CD14-positive monocyte (primary cell): ENCODE measurements at regions not wholly inside any gene's neighbourhood (a gene's known extent, or its start where the extent isn't known, plus 50 kb on each side); places are given as distances from the start of the nearest gene placed in this dataset.

Experiments
- DNase-seq, 3 donors: peaks; one replicate each; pipeline ENCODE4 v3.0.0-alpha.2; 2011 to 2022
- H2AFZ ChIP-seq: 2 replicates; pipeline ENCODE4 v1.6.0; 2012; ENCODE audit warnings: mild to moderate bottlenecking, low read depth, low read length, inconsistent platforms; ENCODE audit not compliant: insufficient read depth, poor library complexity, severe bottlenecking
- H3K27ac ChIP-seq, 2 donors: 1 replicate in 1 of 2; 2 replicates in 1 of 2; pipeline ENCODE4 v1.5.1; 2012 to 2013; ENCODE audit warnings: low read length in 2 of 2, control low read depth in 1 of 2, inconsistent platforms in 1 of 2, low read depth in 1 of 2, mild to moderate bottlenecking in 1 of 2
- H3K27me3 ChIP-seq, 2 donors: one replicate each; pipeline versions ENCODE4 v1.6.0 to v1.6.1; 2011 to 2013; ENCODE audit warnings: low read length in 2 of 2; ENCODE audit not compliant: control insufficient read depth in 2 of 2, insufficient read depth in 2 of 2
- H3K36me3 ChIP-seq, 2 donors: replicated peaks in 1 of 2; 1 replicate in 1 of 2; 2 replicates in 1 of 2; pipeline versions ENCODE4 v1.5.1 to v1.6.1; 2012 to 2013; ENCODE audit warnings: low read length in 2 of 2, control low read depth in 1 of 2, inconsistent platforms in 1 of 2, mild to moderate bottlenecking in 1 of 2; ENCODE audit not compliant: insufficient read depth in 2 of 2, control insufficient read depth in 1 of 2
- H3K4me1 ChIP-seq, 2 donors: 1 replicate in 1 of 2; 2 replicates in 1 of 2; pipeline versions ENCODE4 v1.5.1 to v1.6.1; 2012 to 2013; ENCODE audit warnings: low read length in 2 of 2, control low read depth in 1 of 2, inconsistent platforms in 1 of 2, mild to moderate bottlenecking in 1 of 2, moderate library complexity in 1 of 2; ENCODE audit not compliant: insufficient read depth in 2 of 2, control insufficient read depth in 1 of 2
- H3K4me2 ChIP-seq: replicated peaks from 2 replicates; pipeline ENCODE3; 2012; ENCODE audit warnings: low read length, moderate library complexity, mild to moderate bottlenecking; ENCODE audit not compliant: poor library complexity, severe bottlenecking; ENCODE audit errors: extremely low read depth
- H3K4me3 ChIP-seq, 3 experiments: fragments of 200-600 bp in 1 of 3; sonication (generic) in 1 of 3; replicated peaks in 1 of 3; 1 replicate in 2 of 3; 2 replicates in 1 of 3; pipeline ENCODE4 v1.5.1; 2011 to 2013; ENCODE audit warnings: low read length in 3 of 3, mild to moderate bottlenecking in 3 of 3, control low read depth in 2 of 3, low read depth in 2 of 3, inconsistent platforms in 1 of 3, moderate library complexity in 1 of 3
- H3K79me2 ChIP-seq: 2 replicates; pipeline ENCODE4 v1.6.0; 2012; ENCODE audit warnings: mild to moderate bottlenecking, control low read depth, inconsistent platforms, low read length, moderate library complexity; ENCODE audit not compliant: insufficient read depth
- H3K9ac ChIP-seq: 2 replicates; pipeline ENCODE4 v1.6.0; 2017; ENCODE audit warnings: low read length, mild to moderate bottlenecking; ENCODE audit not compliant: insufficient read depth, poor library complexity, severe bottlenecking
- H3K9me3 ChIP-seq, 2 donors: replicated peaks in 1 of 2; 1 replicate in 1 of 2; 2 replicates in 1 of 2; pipeline versions ENCODE4 v1.5.1 to v1.6.1; 2012 to 2013; ENCODE audit warnings: low read length in 2 of 2, control low read depth in 1 of 2; ENCODE audit not compliant: control insufficient read depth in 1 of 2, insufficient read depth in 1 of 2
- H4K20me1 ChIP-seq: 2 replicates; pipeline ENCODE4 v1.6.0; 2012; ENCODE audit warnings: mild to moderate bottlenecking, low read length, control low read depth, moderate library complexity; ENCODE audit not compliant: insufficient read depth
- H3K27ac Mint-ChIP-seq, 7 donors: one replicate each; pipeline ENCODE4 v1.8.0; 2020; ENCODE audit warnings: mild to moderate bottlenecking in 7 of 7, mixed read lengths in 7 of 7, moderate library complexity in 6 of 7, inconsistent platforms in 2 of 7
- H3K27me3 Mint-ChIP-seq, 3 donors: one replicate each; pipeline ENCODE4 v1.8.0; 2021 to 2022; ENCODE audit warnings: low read depth in 3 of 3, mild to moderate bottlenecking in 3 of 3, mixed read lengths in 3 of 3, moderate library complexity in 3 of 3, inconsistent platforms in 1 of 3
- H3K36me3 Mint-ChIP-seq, 2 donors: one replicate each; pipeline ENCODE4 v1.8.0; 2020; ENCODE audit warnings: mixed read lengths in 2 of 2, inconsistent platforms in 1 of 2, mild to moderate bottlenecking in 1 of 2
- H3K4me1 Mint-ChIP-seq: one replicate; pipeline ENCODE4 v1.8.0; 2020; ENCODE audit warnings: mild to moderate bottlenecking, mixed read lengths
- H3K4me3 Mint-ChIP-seq, 2 donors: one replicate each; pipeline ENCODE4 v1.8.0; 2020; ENCODE audit warnings: mild to moderate bottlenecking in 2 of 2, mixed read lengths in 2 of 2, moderate library complexity in 1 of 2
- H3K9me3 Mint-ChIP-seq, 7 donors: one replicate each; pipeline ENCODE4 v1.8.0; 2020 to 2022; ENCODE audit warnings: mixed read lengths in 7 of 7, mild to moderate bottlenecking in 6 of 7, moderate library complexity in 6 of 7, inconsistent platforms in 2 of 7
- CTCF ChIP-seq: fragments of 200-600 bp; IDR thresholded peaks from one replicate; pipeline ENCODE4 v1.8.0; 2022; ENCODE audit warnings: antibody characterized with exemption, mild to moderate bottlenecking
- WGBS: methylation state at CpG from one replicate; pipeline ENCODE4 v1.1.5; 2013; ENCODE audit warnings: missing lambda C conversion rate; ENCODE audit not compliant: insufficient coverage; 5-methylcytosine and 5-hydroxymethylcytosine counted together
- intact Hi-C, 2 donors: fragments of 100-400 bp; cut with micrococcal nuclease; formaldehyde crosslinking; loops; one replicate each; pipeline versions ENCODE4 v1.15.0 to v1.15.1; 2023

GRCh38 chrY:15368786-15369185 lies 844.5 kb downstream of the NLGN4Y start:
- no peak overlapping the region for H3K27ac ChIP-seq
- H3K4me1 Mint-ChIP-seq = no peaks in the 10 kb centered on the region
- no peak overlapping the region for H3K4me3 Mint-ChIP-seq
- no peak for DNase-seq
- H3K4me3 ChIP-seq = no peak overlapping the region
- H3K36me3 Mint-ChIP-seq = no peaks in the 10 kb centered on the region
- peaks cover 0 to 2% (median 0%) of the 10 kb centered on the region in 3 donors for H3K27me3 Mint-ChIP-seq
- no peaks in the 10 kb centered on the region for H3K79me2 ChIP-seq
- intact Hi-C loops = no loop called here
- no peak for TF ChIP-seq CTCF
- no peaks in the 10 kb centered on the region for H3K27me3 ChIP-seq
- H3K9ac ChIP-seq = no peak overlapping the region
- H3K4me1 ChIP-seq = no peaks in the 10 kb centered on the region
- no peak overlapping the region for H2AFZ ChIP-seq
- H3K9me3 ChIP-seq = no peaks in the 10 kb centered on the region
- H3K9me3 Mint-ChIP-seq = peaks cover 0 to 2% (median 0%) of the 10 kb centered on the region in 7 donors
- H4K20me1 ChIP-seq = no peaks in the 10 kb centered on the region
- H3K27ac Mint-ChIP-seq = no peak overlapping the region
- no peak overlapping the region for H3K4me2 ChIP-seq
- WGBS = no CpG with 5 or more reads among the region's 3 CpGs
- H3K36me3 ChIP-seq = no peaks in the 10 kb centered on the region

- no peaks in the 10 kb centered on the region for H3K9me3 ChIP-seq
- no peak overlapping the region for H3K4me2 ChIP-seq
- H3K79me2 ChIP-seq = no peaks in the 10 kb centered on the region
- H3K9ac ChIP-seq = no peak overlapping the region
- H3K4me3 ChIP-seq = no peak overlapping the region
- H3K27ac Mint-ChIP-seq = no peak overlapping the region
- no peaks in the 10 kb centered on the region for H3K4me1 ChIP-seq
- no CpG with 5 or more reads among the region's 1 CpG for WGBS
- no peak overlapping the region for H2AFZ ChIP-seq
- no peaks in the 10 kb centered on the region for H3K36me3 ChIP-seq
- no peaks in the 10 kb centered on the region for H3K4me1 Mint-ChIP-seq
- no peak for TF ChIP-seq CTCF
- DNase-seq = no peak
- no peaks in the 10 kb centered on the region for H3K9me3 Mint-ChIP-seq
- H3K36me3 Mint-ChIP-seq = no peaks in the 10 kb centered on the region
- no peak overlapping the region for H3K4me3 Mint-ChIP-seq
- no peaks in the 10 kb centered on the region for H3K27me3 ChIP-seq
- intact Hi-C loops = no loop called here
- no peaks in the 10 kb centered on the region for H4K20me1 ChIP-seq
- H3K27ac ChIP-seq = no peak overlapping the region
- H3K27me3 Mint-ChIP-seq = peaks cover 0 to 3% (median 0%) of the 10 kb centered on the region in 3 donors
These were observed 860.8 kb downstream of the NLGN4Y start for GRCh38 chrY:15385178-15385577.
